Naive B cell (primary cell): ENCODE measurements at regions not wholly inside any gene's neighbourhood (a gene's known extent, or its start where the extent isn't known, plus 50 kb on each side); places are given as distances from the start of the nearest gene placed in this dataset.
"Not testable (repeated sequence)": the region's sequence is repeated elsewhere in the genome, so short reads cannot be mapped to it uniquely, and the experiment has no call there.

Source experiments
- ATAC-seq, 2 donors: fragments of 150-1000 bp; cut with Tn5 transposase; 2 replicates each; pipeline ENCODE4 v1.10.0; 2021; ENCODE audit warnings: low read depth in 2 of 2, mild to moderate bottlenecking in 2 of 2, moderate library complexity in 2 of 2
- DNase-seq: peaks from one replicate; pipeline ENCODE4 v3.0.0; 2022
- H3K27ac Mint-ChIP-seq, 6 donors: one replicate each; pipeline ENCODE4 v1.8.0; 2020 to 2022; ENCODE audit warnings: mild to moderate bottlenecking in 6 of 6, mixed read lengths in 6 of 6, moderate library complexity in 5 of 6, inconsistent platforms in 2 of 6
- H3K27me3 Mint-ChIP-seq, 3 donors: one replicate each; pipeline ENCODE4 v1.8.0; 2021 to 2022; ENCODE audit warnings: mixed read lengths in 3 of 3, mild to moderate bottlenecking in 1 of 3
- H3K36me3 Mint-ChIP-seq, 2 donors: one replicate each; pipeline ENCODE4 v1.8.0; 2020 to 2022; ENCODE audit warnings: mixed read lengths in 2 of 2, inconsistent platforms in 1 of 2, mild to moderate bottlenecking in 1 of 2
- H3K4me1 Mint-ChIP-seq, 3 donors: one replicate each; pipeline ENCODE4 v1.8.0; 2020 to 2022; ENCODE audit warnings: mixed read lengths in 3 of 3, inconsistent platforms in 1 of 3, mild to moderate bottlenecking in 1 of 3, moderate library complexity in 1 of 3
- H3K4me3 Mint-ChIP-seq, 8 donors: one replicate each; pipeline ENCODE4 v1.8.0; 2020 to 2022; ENCODE audit warnings: mild to moderate bottlenecking in 8 of 8, mixed read lengths in 8 of 8, moderate library complexity in 8 of 8, inconsistent platforms in 2 of 8
- H3K9me3 Mint-ChIP-seq, 7 donors: one replicate each; pipeline ENCODE4 v1.8.0; 2020 to 2022; ENCODE audit warnings: mixed read lengths in 7 of 7, mild to moderate bottlenecking in 5 of 7, inconsistent platforms in 2 of 7, moderate library complexity in 1 of 7

DNA sequence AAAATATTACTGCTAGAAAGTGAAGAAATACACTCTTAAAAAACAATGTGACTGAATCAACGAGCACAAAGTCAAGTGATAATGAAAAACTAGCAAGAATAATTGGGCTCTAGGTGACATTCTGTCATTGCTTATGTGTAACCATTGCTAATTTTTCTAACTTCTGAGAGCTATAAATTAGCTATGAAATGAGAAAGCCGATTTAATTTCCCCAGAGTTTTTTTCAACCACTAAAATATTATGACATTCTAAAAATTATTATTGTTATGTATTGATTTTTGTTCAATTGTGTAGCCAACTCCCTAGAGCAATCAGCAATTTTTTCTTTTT lies 458.6 kb upstream of the ATXN8OS start:
- no peaks in the 10 kb centered on the region for H3K4me1 Mint-ChIP-seq
- H3K9me3 Mint-ChIP-seq: peaks cover 0 to 8% (median under 1%) of the 10 kb centered on the region in 7 donors
- DNase-seq (no peak), ATAC-seq (no peak)
- no peak overlapping the region for H3K4me3 Mint-ChIP-seq
- H3K27me3 Mint-ChIP-seq: no peaks in the 10 kb centered on the region
- no peaks in the 10 kb centered on the region for H3K36me3 Mint-ChIP-seq
- no peak overlapping the region for H3K27ac Mint-ChIP-seq

DNA sequence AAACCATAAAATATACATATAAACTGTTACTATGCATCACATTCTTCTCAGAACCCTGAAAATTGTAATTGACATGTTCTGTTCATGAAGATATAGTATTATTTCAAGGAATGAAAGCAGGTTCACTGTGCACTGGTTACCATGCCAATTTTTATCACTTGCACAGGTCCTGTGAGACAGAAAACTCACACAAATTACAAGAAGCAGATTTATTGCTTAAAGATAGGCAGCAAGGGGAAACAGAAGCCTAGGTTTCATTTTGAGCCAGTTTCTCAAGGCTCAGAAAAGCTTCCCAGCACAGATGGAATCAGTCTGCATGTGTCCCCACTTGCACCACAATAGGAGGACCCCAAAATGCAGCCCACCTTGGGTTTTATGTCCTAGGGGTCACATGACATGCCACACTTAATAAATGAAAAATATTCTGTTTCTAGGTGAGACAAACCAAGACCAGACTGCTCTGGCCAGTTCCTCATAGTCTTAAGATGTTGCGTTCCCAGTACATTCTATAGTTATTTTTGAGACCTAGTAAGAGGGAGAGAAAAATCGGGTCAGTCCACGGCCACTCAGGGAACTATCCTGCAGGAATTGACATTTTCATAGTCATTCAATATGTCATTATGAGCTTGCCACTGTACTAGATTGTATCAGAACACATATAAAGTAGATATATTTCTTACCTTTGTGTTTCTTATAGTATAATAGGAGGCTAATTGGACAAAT lies 459.1 kb upstream of the ATXN8OS start:
- Mint-ChIP-seq H3K27me3 (no peaks in the 10 kb centered on the region), H3K4me3 (no peak overlapping the region), H3K9me3 (peaks cover 0 to 8% (median 5%) of the 10 kb centered on the region in 7 donors), H3K4me1 (no peaks in the 10 kb centered on the region), H3K36me3 (no peaks in the 10 kb centered on the region), H3K27ac (no peak overlapping the region)
- no peak for DNase-seq
- ATAC-seq: no peak

DNA sequence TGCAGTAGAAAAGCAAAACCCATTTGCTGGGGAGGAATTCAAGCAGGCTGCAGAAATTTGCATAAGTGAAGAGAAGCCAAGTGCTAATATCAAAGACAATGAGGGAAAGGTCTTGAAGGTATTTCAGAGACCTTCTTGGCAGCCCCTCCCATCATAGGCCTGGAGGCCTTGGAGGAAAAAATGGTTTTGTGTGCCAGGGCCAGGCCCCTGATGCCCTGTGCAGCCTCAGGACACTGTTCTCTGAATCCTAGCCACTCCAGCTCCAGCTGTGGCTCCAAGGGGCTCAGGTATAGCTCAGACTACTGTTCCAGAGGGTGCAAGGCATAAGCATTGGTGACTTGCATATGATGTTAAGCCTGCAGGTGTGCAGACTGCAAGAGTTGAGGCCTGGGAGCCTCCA lies 463.2 kb upstream of the ATXN8OS start:
- no peak overlapping the region for H3K4me3 Mint-ChIP-seq
- no peaks in the 10 kb centered on the region for H3K4me1 Mint-ChIP-seq
- H3K36me3 Mint-ChIP-seq: no peaks in the 10 kb centered on the region
- ATAC-seq: no peak
- no peaks in the 10 kb centered on the region for H3K27me3 Mint-ChIP-seq
- H3K9me3 Mint-ChIP-seq: peaks cover 0 to 15% (median 3%) of the 10 kb centered on the region in 7 donors
- H3K27ac Mint-ChIP-seq: no peak overlapping the region
- no peak for DNase-seq

DNA sequence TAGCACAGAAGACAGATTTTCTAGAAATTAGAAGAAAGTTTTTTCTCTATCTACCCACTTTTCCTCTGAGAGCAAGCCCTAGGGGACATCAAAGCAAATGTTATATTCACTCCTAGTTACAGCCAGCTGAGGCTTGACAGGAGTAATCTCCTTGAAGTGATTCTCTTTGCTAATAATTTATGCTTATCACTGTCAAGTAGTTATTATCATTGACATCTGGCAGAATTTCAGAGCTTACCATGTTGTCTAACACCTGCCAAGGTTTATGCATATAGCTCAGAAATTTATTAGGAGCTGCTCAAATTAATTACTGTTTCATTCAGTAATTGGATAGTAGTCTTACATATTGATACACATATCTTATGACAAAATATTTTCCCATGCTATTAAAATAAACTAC lies 465.9 kb upstream of the ATXN8OS start:
- Mint-ChIP-seq H3K4me3 (no peak overlapping the region), H3K27ac (no peak overlapping the region), H3K4me1 (no peaks in the 10 kb centered on the region), H3K36me3 (no peaks in the 10 kb centered on the region), H3K9me3 (peaks cover 4 to 17% (median 10%) of the 10 kb centered on the region in 7 donors), H3K27me3 (no peaks in the 10 kb centered on the region)
- ATAC-seq (no peak), DNase-seq (no peak)

DNA sequence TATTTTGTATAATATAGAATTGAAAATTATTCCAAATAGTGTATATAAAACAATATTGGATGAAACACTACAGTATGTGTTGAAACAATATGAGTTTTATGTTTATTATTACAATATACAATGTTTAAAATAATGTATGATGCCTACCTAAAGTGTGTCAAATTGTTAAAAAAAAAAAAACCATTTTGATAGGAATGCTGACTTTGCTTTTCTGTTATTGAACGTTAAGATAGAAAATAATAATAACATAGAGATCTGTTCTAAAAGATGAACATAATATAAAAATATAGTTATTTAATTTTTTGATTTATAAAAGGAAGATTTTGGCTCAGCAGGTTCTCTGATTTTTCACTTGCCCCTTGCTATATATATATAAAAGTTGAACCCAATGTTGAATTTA lies 474.6 kb upstream of the ATXN8OS start:
- Mint-ChIP-seq H3K9me3 (peaks cover 0 to 8% (median 6%) of the 10 kb centered on the region in 7 donors), H3K27me3 (no peaks in the 10 kb centered on the region), H3K27ac (no peak overlapping the region), H3K4me1 (no peaks in the 10 kb centered on the region), H3K36me3 (no peaks in the 10 kb centered on the region), H3K4me3 (no peak overlapping the region)
- ATAC-seq (no peak), DNase-seq (no peak)

DNA sequence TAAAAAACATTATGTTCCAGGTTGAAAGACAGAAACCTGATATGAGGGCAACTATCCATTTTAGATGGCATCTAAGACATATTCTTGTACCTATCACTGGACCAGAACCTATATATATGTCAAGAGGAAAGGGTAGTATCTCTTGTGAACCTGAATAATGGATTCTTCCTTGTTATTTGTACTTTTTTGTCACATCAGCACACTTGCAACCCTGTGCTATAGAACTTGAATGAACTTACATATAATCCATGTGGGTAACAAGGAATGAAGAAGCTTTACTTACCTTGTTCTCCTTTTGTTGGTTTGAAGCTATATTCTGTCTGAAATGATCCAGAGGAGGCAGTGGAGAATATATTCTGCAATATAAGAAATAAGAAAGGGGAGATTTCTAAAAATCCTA lies 483.7 kb upstream of the ATXN8OS start:
- DNase-seq: no peak
- no peaks in the 10 kb centered on the region for H3K36me3 Mint-ChIP-seq
- no peak overlapping the region for H3K27ac Mint-ChIP-seq
- H3K27me3 Mint-ChIP-seq: no peaks in the 10 kb centered on the region
- H3K4me1 Mint-ChIP-seq: no peaks in the 10 kb centered on the region
- no peak for ATAC-seq
- peaks cover 0 to 16% (median 2%) of the 10 kb centered on the region in 7 donors for H3K9me3 Mint-ChIP-seq
- H3K4me3 Mint-ChIP-seq: no peak overlapping the region

DNA sequence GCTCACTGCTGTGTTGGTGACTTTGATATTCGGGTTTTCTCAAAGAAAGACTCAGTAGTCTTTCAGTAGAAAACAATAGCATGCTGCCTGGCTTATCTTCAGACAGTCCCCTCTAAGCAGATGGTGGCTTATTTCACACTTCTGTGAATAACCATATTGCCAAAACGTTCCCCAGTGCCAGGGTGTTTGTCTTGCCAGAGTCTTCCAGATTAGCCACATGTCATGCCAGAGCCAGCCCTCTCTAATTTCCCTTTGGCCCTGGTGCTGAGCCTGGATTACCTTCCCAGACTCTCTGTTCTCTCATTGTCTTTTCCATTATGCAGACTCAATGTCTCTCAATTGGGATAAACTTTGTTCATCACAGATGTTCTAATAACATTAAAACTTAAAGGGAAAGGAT lies 488.0 kb upstream of the ATXN8OS start:
- no peaks in the 10 kb centered on the region for H3K36me3 Mint-ChIP-seq
- no peak overlapping the region for H3K4me3 Mint-ChIP-seq
- H3K4me1 Mint-ChIP-seq: no peaks in the 10 kb centered on the region
- no peak overlapping the region for H3K27ac Mint-ChIP-seq
- H3K9me3 Mint-ChIP-seq: peaks cover 0 to 13% (median 2%) of the 10 kb centered on the region in 7 donors
- no peak for DNase-seq
- H3K27me3 Mint-ChIP-seq: no peaks in the 10 kb centered on the region
- no peak for ATAC-seq

DNA sequence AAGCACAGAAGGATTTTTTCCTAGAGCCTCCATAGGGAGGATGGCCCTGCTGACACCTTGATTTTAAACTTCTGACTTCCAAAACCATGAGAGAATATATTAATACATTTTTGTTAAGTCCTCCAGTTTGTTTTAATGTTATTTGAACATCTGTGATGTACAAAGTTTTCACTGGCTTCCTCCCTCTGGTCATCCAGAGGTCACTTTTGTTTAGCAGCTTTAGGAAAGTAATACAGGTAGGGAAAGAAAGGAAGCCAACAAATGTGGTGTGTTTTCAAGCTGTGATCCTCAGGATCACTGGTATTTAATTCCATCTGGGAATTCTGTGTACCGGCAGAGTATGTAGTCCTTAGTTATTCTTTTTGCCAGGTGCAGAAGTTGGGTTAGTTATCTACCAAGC lies 488.8 kb upstream of the ATXN8OS start:
- Mint-ChIP-seq H3K9me3 (peaks cover 0 to 13% (median 5%) of the 10 kb centered on the region in 7 donors), H3K36me3 (no peaks in the 10 kb centered on the region), H3K27ac (no peak overlapping the region), H3K27me3 (no peaks in the 10 kb centered on the region), H3K4me1 (no peaks in the 10 kb centered on the region), H3K4me3 (no peak overlapping the region)
- DNase-seq: no peak
- ATAC-seq: no peak

DNA sequence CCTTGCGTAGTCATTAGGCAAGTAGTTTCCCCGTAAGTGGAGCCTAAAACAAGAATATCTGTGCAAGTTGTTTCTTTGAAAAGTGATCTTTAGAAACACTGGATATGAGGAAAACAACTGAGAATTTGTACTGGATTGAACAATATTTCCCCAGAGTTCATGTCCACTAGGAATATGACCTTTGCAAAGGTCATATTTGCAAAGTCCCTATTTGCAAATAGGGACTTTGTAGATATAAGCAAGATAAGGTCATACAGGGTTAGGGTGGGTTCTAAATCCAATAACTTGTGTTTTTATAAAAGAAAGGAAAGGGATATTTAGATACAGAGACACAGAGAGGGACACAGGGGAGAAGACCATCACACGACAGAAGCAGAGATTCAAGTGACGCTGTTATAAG lies 489.2 kb upstream of the ATXN8OS start:
- no peaks in the 10 kb centered on the region for H3K4me1 Mint-ChIP-seq

DNA sequence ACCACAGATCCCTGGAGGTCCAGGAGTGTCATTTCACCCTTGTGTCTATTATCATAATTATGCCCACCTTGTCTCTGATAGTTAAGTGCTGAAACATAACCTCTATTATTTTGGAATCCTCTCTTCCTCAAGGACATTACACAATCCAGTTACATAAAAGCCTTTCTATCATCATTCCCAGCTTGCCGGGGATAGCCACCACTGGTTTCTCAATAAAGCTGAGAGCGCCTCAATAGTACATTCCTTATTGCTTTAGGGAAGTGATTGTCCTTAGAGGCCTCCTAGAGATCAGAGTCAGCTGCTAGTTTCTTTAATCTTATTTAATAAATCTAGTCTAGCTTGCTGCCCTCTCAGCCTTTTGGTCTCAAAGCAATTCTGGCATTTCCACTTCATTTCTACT lies 490.0 kb upstream of the ATXN8OS start:
- DNase-seq (no peak), ATAC-seq (no peak)
- Mint-ChIP-seq H3K36me3 (no peaks in the 10 kb centered on the region), H3K4me1 (no peaks in the 10 kb centered on the region), H3K27me3 (no peaks in the 10 kb centered on the region), H3K9me3 (peaks cover 0 to 20% (median 6%) of the 10 kb centered on the region in 7 donors), H3K4me3 (no peak overlapping the region), H3K27ac (no peak overlapping the region)

More for the DNA sequence above, 489.2 kb upstream of the ATXN8OS start:
- ATAC-seq: no peak
- Mint-ChIP-seq H3K4me3 (no peak overlapping the region), H3K36me3 (no peaks in the 10 kb centered on the region), H3K9me3 (peaks cover 0 to 13% (median 5%) of the 10 kb centered on the region in 7 donors), H3K27ac (no peak overlapping the region), H3K27me3 (no peaks in the 10 kb centered on the region)
- no peak for DNase-seq

DNA sequence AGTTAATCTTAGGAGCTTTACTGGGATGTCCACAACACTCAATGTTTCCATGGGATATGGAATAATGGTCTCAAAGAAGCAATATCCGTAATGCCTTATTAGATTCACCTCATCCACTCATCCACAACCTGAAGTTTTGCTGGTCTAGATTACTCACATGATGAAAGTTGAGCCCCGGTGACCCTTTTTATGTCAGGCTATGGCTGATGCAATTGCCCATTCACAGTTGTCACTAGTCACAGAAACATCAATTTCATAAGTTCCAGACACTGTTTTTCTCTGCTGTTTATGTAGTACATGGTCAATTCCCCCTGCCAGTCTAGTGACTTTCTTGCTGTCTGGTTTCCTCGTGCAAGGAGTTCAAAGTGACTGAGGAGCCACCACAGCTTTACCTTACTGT lies 491.2 kb upstream of the ATXN8OS start:
- peaks cover 2 to 20% (median 7%) of the 10 kb centered on the region in 7 donors for H3K9me3 Mint-ChIP-seq
- ATAC-seq (no peak), DNase-seq (no peak)
- H3K27me3 Mint-ChIP-seq: no peaks in the 10 kb centered on the region
- no peak overlapping the region for H3K27ac Mint-ChIP-seq
- H3K4me3 Mint-ChIP-seq: no peak overlapping the region
- H3K4me1 Mint-ChIP-seq: no peaks in the 10 kb centered on the region
- H3K36me3 Mint-ChIP-seq: no peaks in the 10 kb centered on the region

DNA sequence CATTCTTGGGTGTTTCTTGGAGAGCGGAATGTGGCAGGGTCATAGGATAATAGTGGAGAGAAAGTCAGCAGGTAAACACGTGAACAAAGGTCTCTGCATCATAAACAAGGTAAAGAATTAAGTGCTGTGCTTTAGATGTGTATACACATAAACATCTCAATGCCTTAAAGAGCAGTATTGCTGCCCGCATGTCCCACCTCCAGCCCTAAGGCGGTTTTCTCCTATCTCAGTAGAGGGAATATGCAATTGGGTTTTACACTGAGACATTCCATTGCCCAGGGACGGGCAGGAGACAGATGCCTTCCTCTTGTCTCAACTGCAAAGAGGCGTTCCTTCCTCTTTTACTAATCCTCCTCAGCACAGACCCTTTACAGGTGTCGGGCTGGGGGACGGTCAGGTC lies 492.6 kb upstream of the ATXN8OS start:
- H3K27me3 Mint-ChIP-seq, DNase-seq, H3K27ac Mint-ChIP-seq, H3K36me3 Mint-ChIP-seq, H3K4me3 Mint-ChIP-seq, H3K4me1 Mint-ChIP-seq, ATAC-seq: not testable (repeated sequence)
- H3K9me3 Mint-ChIP-seq: peaks cover 2 to 20% (median 7%) of the 10 kb centered on the region in 7 donors

DNA sequence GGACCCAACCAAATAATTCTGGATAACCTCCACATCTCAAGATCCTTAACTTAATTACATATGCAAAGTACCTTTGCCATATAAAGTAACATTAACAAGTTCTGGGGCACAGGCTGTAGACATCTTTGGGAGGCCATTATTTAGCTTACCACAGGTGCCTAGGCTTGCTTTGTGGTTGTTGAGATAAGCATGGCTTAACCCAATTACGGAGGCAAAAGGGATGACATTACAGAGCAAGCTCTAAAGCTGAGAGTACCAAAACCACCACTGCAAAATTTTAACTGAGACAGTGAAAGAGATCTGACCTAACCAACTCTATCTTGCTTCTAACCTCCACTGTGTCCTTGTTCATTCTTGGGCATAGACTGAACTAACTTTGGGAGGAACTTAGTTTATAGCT lies 502.9 kb upstream of the ATXN8OS start:
- Mint-ChIP-seq H3K4me3 (no peak overlapping the region), H3K36me3 (no peaks in the 10 kb centered on the region), H3K9me3 (peaks cover 0 to 14% (median 8%) of the 10 kb centered on the region in 7 donors), H3K27ac (no peak overlapping the region), H3K4me1 (no peaks in the 10 kb centered on the region), H3K27me3 (no peaks in the 10 kb centered on the region)
- DNase-seq (no peak), ATAC-seq (no peak)

DNA sequence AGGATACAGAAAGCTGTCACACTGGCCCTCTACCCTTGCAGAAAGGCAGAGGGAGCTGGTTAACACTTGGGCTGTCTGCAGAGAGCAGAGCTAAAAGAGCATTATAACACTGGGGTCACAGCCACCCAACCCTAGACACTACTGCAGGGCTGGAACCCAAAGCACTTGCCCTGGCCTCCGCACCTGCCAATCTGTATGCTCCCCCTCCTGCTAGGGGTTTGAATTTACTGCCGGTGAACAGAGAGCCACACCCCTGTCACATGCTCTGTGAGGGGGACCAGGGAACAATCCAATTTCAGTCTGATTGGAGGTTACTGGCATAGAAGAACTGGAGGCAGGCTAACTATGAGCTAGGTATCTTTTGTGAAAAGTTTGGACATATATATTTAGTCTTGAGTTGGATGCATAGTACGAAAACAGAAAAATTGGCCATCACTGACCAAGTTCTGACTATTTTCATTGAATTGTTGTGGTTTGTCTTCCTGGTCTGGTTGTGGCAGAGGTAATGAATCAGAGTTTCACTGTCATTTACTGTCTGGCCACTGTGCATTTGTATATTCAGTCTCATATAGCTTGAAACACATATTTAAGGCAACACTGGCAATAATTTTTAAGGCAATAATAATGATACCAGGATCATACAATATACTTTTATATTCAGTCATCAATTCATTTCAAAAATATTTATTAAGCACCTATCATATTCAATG lies 504.3 kb upstream of the ATXN8OS start:
- Mint-ChIP-seq H3K27ac (no peak overlapping the region), H3K4me3 (no peak overlapping the region), H3K4me1 (no peaks in the 10 kb centered on the region), H3K27me3 (no peaks in the 10 kb centered on the region), H3K36me3 (no peaks in the 10 kb centered on the region), H3K9me3 (peaks cover 0 to 14% (median 8%) of the 10 kb centered on the region in 7 donors)
- ATAC-seq (no peak), DNase-seq (no peak)
